Neutrophil (primary cell): ENCODE measurements at regions not wholly inside any gene's neighbourhood (a gene's known extent, or its start where the extent isn't known, plus 50 kb on each side); places are given as distances from the start of the nearest gene placed in this dataset.

Experiments used
- H3K27ac ChIP-seq: fragments of 200-600 bp; sonication (generic); 2 replicates; pipeline ENCODE4 v1.5.1; 2016; ENCODE audit warnings: mild to moderate bottlenecking, moderate library complexity
- H3K27me3 ChIP-seq: fragments of 200-600 bp; sonication (generic); 2 replicates; pipeline ENCODE4 v1.6.0; 2016; ENCODE audit warnings: mild to moderate bottlenecking
- H3K36me3 ChIP-seq: fragments of 200-600 bp; sonication (generic); 2 replicates; pipeline ENCODE4 v1.5.1; 2017
- H3K4me1 ChIP-seq, 2 experiments: fragments of 200-600 bp in 1 of 2; sonication (generic) in 1 of 2; 1 replicate in 1 of 2; 2 replicates in 1 of 2; pipeline versions ENCODE4 v1.5.1 to v1.6.1; 2013 to 2016; ENCODE audit warnings: low read depth in 1 of 2, low read length in 1 of 2, mild to moderate bottlenecking in 1 of 2, moderate library complexity in 1 of 2; ENCODE audit not compliant: control insufficient read depth in 1 of 2, insufficient read depth in 1 of 2
- H3K4me3 ChIP-seq, 2 experiments: fragments of 200-600 bp in 1 of 2; sonication (generic) in 1 of 2; 1 replicate in 1 of 2; 2 replicates in 1 of 2; pipeline ENCODE4 v1.5.1; 2013 to 2016; ENCODE audit warnings: low read depth in 1 of 2, low read length in 1 of 2, mild to moderate bottlenecking in 1 of 2, moderate library complexity in 1 of 2
- H3K9me3 ChIP-seq: fragments of 200-600 bp; sonication (generic); 2 replicates; pipeline ENCODE4 v1.5.1; 2016
- CTCF ChIP-seq: fragments of 200-600 bp; sonication (generic); IDR thresholded peaks from 2 replicates; pipeline ENCODE4 v1.5.1; 2016; ENCODE audit warnings: antibody characterized with exemption

DNA sequence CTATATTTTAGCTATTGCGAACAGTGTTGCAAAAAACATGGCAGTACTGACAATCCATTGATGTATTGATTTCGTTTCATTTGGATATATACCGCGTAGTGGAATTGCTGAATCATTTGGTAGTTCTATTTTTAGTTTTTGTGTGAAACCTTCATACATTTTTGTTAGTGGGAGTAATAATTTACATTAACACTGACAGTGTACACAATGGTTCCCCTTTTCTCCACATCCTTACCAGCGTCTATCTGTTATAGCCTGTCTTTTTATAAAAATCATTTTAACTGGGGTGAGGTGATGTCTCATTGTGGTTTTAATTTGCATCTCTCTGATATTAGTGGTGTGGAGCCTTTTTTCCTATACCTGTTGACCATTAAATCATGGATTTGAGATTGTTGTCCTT lies 392.4 kb upstream of the ALCAM start:
- H3K27me3 ChIP-seq: no peaks in the 10 kb centered on the region

DNA sequence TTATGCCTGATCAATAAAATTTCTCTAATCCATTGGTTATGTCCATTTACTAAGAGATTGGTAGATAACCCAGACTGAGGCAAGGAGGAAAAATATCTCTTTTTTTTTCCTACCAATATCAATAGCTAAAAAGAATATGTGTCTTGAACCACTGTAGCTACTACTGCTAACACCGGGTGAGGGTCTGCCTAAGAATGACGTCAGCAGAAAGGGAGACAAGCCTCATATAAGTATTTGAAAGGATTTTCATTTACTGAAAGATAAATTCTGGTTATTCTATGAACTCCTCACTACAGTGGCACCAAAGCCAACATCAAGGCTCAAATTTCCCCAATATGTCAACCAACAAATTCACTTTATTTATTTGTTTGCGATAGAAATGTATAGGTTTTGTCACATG lies 389.0 kb upstream of the ALCAM start:
- Histone ChIP-seq H3K27ac (no peak overlapping the region), H3K27me3 (no peaks in the 10 kb centered on the region), H3K9me3 (no peaks in the 10 kb centered on the region), H3K4me3 (no peak overlapping the region), H3K36me3 (no peaks in the 10 kb centered on the region), H3K4me1 (no peaks in the 10 kb centered on the region)
- no peak for TF ChIP-seq CTCF

More for the DNA sequence above, 392.4 kb upstream of the ALCAM start:
- Histone ChIP-seq H3K27ac (no peak overlapping the region), H3K4me3 (no peak overlapping the region), H3K36me3 (no peaks in the 10 kb centered on the region), H3K4me1 (no peaks in the 10 kb centered on the region), H3K9me3 (no peaks in the 10 kb centered on the region)
- no peak for TF ChIP-seq CTCF

- Histone ChIP-seq H3K4me3 (no peak overlapping the region), H3K27me3 (no peaks in the 10 kb centered on the region), H3K4me1 (no peaks in the 10 kb centered on the region), H3K27ac (no peak overlapping the region), H3K36me3 (no peaks in the 10 kb centered on the region), H3K9me3 (no peaks in the 10 kb centered on the region)
- TF ChIP-seq CTCF: no peak
These were observed 384.6 kb upstream of the ALCAM start for GRCh38 chr3:104982130-104982529.

- no peaks in the 10 kb centered on the region for H3K36me3 ChIP-seq
These were observed 378.9 kb upstream of the ALCAM start for GRCh38 chr3:104987859-104988258.

GRCh38 chr3:104988496-104988895 lies 378.2 kb upstream of the ALCAM start:
- Histone ChIP-seq H3K4me1 (no peaks in the 10 kb centered on the region), H3K27me3 (no peaks in the 10 kb centered on the region)
- TF ChIP-seq CTCF: no peak

More at GRCh38 chr3:104987859-104988258, 378.9 kb upstream of the ALCAM start:
- Histone ChIP-seq H3K27ac (no peak overlapping the region), H3K27me3 (no peaks in the 10 kb centered on the region), H3K9me3 (no peaks in the 10 kb centered on the region), H3K4me1 (no peaks in the 10 kb centered on the region), H3K4me3 (no peak overlapping the region)
- TF ChIP-seq CTCF: no peak

DNA sequence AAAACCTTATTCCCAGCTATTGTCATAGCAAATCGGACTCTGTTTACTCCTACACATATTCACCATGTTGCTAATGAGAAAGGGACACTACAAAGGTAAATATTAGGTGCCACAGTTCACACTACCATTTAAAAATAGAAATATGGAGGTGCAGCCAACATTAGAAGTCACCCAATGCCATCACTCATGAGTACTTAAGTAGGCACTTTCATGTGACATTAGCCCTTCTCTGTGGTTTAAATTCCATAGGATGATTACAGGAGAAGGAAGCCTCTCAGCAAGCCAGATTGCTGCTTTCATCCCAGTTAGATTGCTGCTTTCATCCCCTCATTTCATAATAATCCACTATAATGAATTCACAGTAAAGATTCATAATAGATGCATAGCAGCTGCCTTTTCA lies 376.8 kb upstream of the ALCAM start:
- no peak overlapping the region for H3K4me3 ChIP-seq
- no peak for TF ChIP-seq CTCF
- H3K9me3 ChIP-seq: no peaks in the 10 kb centered on the region
- no peaks in the 10 kb centered on the region for H3K27me3 ChIP-seq
- H3K4me1 ChIP-seq: no peaks in the 10 kb centered on the region
- H3K27ac ChIP-seq: no peak overlapping the region
- no peaks in the 10 kb centered on the region for H3K36me3 ChIP-seq

More at GRCh38 chr3:104988496-104988895, 378.2 kb upstream of the ALCAM start:
- Histone ChIP-seq H3K9me3 (no peaks in the 10 kb centered on the region), H3K4me3 (no peak overlapping the region), H3K36me3 (no peaks in the 10 kb centered on the region), H3K27ac (no peak overlapping the region)
